Middle frontal gyrus (tissue), 1 donor: ENCODE measurements at regions not wholly inside any gene's neighbourhood (a gene's known extent, or its start where the extent isn't known, plus 50 kb on each side); places are given as distances from the start of the nearest gene placed in this dataset.
"Not testable (repeated sequence)": the region's sequence is repeated elsewhere in the genome, so short reads cannot be mapped to it uniquely, and the experiment has no call there.

Experiments
- DNase-seq: peaks from one replicate; pipeline ENCODE4 v3.0.0-alpha.2; 2015; ENCODE audit warnings: low spot score; ENCODE audit errors: extremely low spot score

DNA sequence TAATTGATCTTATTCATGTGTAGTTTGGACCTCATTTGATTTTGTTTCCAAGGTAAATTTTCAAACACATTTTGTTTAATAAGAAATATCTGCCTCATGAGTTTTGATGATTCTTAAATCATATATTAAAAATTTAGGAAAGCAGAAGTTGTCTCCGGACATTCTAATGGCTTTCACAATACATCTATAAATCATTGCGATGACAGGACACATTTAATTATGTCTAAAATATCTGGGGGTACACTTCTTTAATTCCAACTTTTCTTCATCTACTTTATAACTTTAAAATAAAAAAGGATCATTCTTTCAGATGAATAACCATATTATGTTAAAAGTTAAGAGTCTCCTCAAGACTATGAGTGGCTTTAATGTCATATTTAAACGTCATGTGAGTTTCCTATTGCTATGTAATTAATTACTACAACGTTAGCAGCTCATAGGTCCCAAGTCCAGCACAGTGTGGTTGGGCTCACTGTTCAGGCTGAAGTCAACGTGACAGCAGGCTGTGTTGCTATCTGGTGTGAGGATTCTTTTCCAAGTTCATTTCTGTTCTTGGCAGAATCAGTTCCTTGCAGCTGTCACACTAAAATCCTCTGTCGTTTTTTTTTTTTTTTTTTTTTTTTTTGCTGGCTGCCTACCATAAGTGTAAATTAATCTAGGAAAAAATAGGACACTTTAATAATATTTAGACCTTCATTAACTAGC lies 893.5 kb downstream of the LTN1 start:
- no peak for DNase-seq

DNA sequence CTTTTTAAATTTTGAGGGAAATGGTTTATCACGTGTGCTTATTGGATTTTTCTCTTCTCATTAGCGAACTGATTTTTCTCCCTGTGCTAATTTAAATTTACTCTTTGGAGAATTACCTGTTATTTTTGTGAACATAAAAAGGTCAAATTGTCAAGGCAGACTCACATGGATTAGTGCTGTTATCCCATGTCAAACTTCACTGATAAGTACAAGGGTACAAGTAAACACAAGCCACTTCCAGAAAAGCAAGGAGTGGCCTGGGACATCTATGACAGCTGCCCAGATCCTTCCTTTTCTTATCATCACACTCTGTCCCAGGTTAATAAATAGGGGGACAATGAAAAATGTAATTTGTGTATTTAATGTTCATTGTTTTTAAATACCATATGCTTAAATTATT lies 901.2 kb downstream of the LTN1 start:
- DNase-seq, result no peak

DNA sequence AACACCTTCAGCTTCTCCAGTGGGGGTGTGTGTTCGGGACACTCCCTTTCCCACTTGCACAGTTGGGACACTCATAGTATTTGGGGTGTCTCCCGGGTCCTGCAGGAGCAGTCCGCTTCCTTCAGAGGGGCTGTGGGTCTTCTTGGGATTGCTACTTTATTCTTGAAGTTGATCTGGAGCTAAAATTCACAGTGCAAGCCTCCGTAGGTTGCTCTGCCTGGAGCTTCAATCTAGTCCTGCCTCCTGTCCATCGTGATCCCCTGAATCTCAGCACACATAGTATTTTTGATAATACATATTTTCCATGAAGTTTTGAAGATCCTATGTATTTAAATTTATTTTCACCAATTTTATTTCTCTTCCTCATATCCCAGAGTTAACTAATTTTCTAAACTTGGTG lies 902.1 kb downstream of the LTN1 start:
- no peak for DNase-seq

DNA sequence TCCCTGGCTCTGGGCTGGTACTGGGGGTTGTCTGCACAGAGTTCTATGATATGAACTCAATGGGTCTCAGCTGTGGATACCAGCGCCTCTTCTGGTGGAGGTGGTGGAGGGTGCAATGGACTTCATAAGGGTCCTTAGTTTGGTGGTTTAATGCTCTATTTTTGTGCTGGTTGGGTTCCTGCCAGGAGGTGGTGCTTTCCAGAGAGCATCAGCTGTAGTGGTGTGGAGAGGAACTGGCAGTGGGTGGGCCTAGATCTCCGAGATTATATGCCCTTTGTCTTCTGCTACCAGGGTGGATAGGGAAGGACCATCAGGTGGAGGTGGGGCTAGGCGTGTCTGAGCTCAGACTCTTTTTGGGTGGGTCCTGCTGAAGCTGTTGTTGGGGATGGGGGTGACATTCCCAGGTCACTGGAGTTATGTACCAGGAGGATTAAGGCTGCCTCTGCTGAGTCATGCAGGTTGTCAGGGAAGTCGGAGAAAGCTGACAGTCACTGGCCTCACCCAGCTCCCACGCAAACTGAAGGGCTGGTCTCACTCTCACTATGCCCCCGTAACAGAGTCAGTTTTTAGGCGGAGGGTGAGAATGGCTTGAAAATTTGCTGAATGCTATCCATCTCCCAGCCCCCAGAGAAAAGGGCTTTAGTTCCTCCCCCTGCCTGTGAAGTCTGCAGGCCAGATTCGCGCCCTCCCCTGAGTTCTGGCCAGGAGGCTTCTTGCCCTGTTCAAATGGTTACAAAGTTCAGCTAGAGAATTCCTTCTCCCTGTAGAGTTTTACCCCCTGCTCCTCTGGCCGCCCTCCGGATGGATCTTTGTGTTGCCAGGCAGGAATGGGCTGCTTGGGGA lies 902.9 kb downstream of the LTN1 start:
- DNase-seq, result no peak

GRCh38 chr21:28086861-28087581 lies 905.7 kb downstream of the LTN1 start:
- DNase-seq, result no peak

DNA sequence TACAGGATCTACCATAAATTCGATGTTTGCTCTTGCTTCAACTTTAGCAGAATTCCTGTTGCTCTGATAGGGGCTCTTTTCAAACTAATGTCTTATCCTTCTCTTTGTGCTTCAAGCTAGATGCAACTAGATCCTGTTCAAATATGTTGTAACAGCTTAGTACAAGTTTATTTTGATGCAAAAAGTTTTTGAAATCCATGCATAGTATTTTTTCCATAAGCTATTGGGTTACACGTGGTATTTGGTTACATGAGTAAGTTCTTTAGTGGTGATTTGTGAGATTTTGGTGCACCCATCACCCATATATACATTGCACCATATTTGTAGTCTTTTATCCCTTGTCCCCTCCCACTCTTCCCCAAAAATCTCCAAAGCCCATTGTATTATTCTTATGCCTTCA lies 907.7 kb downstream of the LTN1 start:
- no peak for DNase-seq

GRCh38 chr21:28083350-28083749 lies 909.3 kb downstream of the LTN1 start:
- no peak for DNase-seq

DNA sequence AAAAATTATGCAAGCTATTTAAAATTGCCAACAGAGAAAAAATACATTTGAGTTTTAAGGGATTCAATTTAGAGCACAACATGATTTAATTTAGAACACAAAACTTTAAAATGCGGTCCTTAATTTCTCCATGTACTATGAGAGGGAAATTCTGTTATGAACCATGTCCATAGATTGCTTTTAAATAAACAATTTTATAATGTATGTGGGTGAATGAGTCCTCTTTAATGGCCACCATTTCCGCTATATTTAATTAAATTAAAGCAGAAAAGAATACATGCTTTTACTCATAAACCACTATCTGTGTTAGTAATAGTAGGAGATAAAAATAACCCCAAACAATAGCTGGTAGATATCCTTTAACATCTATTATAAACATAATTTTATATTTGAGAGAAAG lies 914.6 kb downstream of the LTN1 start:
- DNase-seq, result no peak

DNA sequence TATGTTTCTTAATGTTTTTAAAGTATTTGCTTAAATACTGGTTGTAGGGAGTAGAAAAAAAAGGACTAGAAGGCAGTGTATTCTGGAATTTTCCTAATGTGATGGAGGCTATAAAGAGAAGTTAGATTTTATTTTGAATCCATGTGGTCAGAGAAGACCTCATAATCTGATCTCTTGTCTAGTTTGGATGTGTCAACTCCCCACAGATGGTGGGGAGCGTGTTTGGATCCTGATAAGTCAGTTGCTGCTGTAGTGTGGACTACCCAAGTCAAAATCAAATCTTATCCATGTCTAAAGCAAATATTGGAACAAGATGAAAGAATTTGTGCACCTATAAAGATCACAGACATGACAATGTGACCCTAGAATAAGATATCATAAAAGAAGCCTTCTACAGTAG lies 918.0 kb downstream of the LTN1 start:
- DNase-seq, result no peak

DNA sequence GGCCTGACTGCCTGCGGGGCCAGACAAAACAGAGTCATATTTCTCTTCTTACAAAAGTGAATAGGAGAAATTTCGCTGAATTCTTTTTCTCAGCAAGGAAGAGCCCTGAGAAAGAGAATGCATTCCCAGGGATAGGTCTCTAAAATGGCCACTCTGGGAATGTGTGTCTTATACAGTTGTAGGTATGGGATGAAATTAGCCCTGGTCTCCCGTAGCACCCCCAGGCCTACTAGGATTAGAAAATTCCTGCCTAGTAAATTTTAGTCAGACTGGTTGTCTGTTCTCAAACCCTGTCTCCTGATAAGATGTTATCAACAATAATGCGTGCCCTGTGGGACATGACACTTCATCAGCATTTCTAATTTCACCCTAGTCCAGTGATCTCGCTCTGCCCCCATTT lies 920.1 kb downstream of the LTN1 start:
- DNase-seq, result no peak

GRCh38 chr21:28069450-28069923 lies 923.2 kb downstream of the LTN1 start:
- no peak for DNase-seq

- DNase-seq, result no peak
Measured at GRCh38 chr21:28068455-28069358, 924.0 kb downstream of the LTN1 start.

DNA sequence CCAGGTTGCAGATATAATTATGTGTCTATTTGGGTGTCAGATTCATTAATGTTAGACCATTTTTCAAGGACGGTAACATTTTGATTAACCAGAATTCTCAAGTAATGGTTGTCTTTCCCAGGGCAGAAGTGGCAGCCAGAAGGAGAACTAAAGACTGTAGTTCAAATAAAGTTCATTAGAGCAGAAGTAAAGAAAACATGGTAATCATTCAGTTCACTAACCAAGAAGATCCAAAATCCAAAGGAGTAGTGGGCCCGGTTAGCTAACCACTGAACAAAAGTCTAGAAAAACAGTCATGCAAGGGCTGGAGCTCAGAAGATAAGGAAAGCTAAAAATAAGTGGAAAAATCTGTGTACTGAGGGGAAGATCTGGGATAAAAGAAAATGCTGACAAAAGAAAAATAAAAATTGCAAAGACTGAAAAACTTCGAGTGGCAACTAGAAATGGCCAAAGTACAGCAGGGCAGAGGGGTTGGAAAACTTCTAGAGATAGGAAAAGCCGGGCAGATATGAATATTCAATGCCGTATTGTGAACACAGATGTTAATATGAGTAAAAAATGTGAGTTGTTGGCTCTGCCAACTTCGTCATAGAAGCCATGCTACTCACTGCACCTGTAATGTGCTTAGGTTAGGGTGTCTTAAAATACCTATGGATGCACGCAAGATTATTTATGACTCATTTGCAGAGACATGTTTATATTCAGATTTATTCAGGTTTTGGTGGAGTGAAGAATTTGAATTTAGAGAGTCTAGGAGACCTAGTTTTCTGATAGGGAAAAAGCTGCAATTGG lies 925.9 kb downstream of the LTN1 start:
- no peak for DNase-seq

DNA sequence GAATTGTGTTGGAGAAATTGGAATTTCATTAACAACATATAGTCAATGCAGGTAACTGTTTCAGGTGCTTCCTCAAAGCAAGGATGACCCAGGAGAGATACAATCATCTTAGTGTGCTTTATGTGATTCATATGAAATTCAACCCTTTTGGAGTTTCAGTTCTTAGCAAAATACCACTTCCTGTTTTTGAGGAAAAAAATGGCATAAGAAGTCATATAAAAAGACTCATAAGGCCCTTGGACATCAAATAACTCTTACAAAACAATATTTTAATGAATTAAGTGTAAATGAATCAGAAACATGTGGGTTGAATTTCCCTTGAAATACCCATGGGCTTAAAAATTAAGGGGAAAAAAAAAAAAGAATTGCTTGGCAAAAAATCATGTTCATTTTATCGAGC lies 926.6 kb downstream of the LTN1 start:
- no peak for DNase-seq

- no peak for DNase-seq
Measured at GRCh38 chr21:28063241-28064216, 929.1 kb downstream of the LTN1 start.

DNA sequence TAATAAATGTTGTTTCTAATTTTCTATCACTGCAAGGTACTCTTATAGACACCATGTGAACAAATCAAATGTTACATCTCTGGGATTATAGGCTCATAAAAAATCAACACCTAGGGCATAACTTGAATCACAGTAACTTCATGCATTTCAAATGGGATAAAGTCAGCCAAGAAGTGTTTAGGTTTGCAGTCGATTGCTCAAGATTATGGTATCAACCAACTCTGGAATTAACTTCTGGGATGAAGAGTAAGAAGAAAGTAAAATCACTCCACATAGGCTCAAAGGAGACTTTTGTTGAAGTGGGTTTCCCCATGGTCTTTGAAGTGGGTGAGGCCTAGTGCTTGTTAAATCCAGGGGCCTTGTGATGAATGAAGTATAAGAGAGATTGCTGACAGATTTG lies 939.7 kb downstream of the LTN1 start:
- DNase-seq, result not testable (repeated sequence)

GRCh38 chr21:28051649-28052048 lies 941.0 kb downstream of the LTN1 start:
- DNase-seq, result peak; percentile 52

DNA sequence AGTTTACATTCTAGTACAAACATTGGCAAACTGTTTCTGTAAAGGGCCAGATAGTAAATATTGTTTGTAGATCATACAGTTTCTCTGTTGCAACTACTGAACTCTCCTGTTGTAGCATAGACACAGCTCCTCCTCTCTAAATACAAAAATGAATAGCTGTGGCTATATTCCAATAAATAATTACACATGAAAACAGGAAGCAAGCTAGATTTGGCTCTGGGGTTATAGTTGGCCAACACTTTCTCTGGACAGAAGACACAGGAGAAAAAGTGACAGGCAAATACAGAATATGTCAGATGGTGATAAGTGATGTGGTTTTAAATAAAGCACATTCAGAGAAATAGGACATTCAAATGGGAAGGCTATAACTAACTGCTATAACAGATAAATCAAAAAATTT lies 957.0 kb downstream of the LTN1 start:
- DNase-seq, result not testable (repeated sequence)

- DNase-seq, result not testable (repeated sequence)
Measured at GRCh38 chr21:28034916-28035315, 957.8 kb downstream of the LTN1 start.
